ENCODE measurements at regions not wholly inside any gene's neighbourhood (a gene's known extent, or its start where the extent isn't known, plus 50 kb on each side); places are given as distances from the start of the nearest gene placed in this dataset.

DNA sequence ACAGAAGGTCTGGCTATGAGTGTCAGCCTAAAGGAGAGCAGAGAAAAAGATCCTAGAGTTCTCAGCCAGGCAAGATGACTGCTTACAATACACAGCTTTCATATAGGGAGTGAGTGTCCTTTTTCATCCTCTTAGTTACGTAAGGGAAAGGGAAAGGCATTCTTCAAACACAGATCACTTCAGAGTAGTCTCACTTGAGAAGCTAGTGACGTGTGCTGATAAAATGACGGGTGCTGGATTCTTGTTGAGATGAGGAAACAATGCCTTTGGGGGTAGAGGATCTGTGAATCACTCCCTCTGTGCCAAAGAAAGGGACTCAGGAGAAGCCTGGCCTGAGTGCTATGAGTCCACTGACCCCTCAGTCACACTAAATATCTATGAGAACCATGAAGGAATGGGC, 117.3 kb downstream of the QRSL1 start:
- TF ChIP-seq POLR2AphosphoS5 (IDR thresholded peaks at IDR 0.05), result no peak
- TF ChIP-seq, protein P1, sequence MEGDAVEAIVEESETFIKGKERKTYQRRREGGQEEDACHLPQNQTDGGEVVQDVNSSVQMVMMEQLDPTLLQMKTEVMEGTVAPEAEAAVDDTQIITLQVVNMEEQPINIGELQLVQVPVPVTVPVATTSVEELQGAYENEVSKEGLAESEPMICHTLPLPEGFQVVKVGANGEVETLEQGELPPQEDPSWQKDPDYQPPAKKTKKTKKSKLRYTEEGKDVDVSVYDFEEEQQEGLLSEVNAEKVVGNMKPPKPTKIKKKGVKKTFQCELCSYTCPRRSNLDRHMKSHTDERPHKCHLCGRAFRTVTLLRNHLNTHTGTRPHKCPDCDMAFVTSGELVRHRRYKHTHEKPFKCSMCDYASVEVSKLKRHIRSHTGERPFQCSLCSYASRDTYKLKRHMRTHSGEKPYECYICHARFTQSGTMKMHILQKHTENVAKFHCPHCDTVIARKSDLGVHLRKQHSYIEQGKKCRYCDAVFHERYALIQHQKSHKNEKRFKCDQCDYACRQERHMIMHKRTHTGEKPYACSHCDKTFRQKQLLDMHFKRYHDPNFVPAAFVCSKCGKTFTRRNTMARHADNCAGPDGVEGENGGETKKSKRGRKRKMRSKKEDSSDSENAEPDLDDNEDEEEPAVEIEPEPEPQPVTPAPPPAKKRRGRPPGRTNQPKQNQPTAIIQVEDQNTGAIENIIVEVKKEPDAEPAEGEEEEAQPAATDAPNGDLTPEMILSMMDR (IDR thresholded peaks at IDR 0.05; ENCODE audit: poor library complexity, severe bottlenecking), result no peak
- no peak for TF ChIP-seq TAF1 (IDR thresholded peaks at IDR 0.05; ENCODE audit: low read depth)
- no peak for TF ChIP-seq SMC3 (conservative IDR thresholded peaks at IDR 0.05; ENCODE audit: poor library complexity)
- TF ChIP-seq EZH2 (IDR thresholded peaks at IDR 0.05; ENCODE audit: borderline replicate concordance, insufficient read depth, low read length, poor library complexity, severe bottlenecking), result no peak
- TF ChIP-seq REST (IDR thresholded peaks at IDR 0.05; ENCODE audit: borderline replicate concordance), result no peak
- TF ChIP-seq EP300 (conservative IDR thresholded peaks at IDR 0.05; ENCODE audit: poor library complexity, severe bottlenecking), result no peak
- TF ChIP-seq RAD21 (conservative IDR thresholded peaks at IDR 0.05), result no peak
- TF ChIP-seq MXI1 (conservative IDR thresholded peaks at IDR 0.05; ENCODE audit: poor library complexity, severe bottlenecking), result no peak

Measured in neural cell (in vitro differentiated cells).